NB4 (cell line): ENCODE measurements at regions not wholly inside any gene's neighbourhood (a gene's known extent, or its start where the extent isn't known, plus 50 kb on each side); places are given as distances from the start of the nearest gene placed in this dataset.
"Not testable (repeated sequence)": the region's sequence is repeated elsewhere in the genome, so short reads cannot be mapped to it uniquely, and the experiment has no call there.

ENCODE experiments used
- DNase-seq: peaks from one replicate; pipeline ENCODE4 v3.0.0; 2010; ENCODE audit warnings: low read depth
- H3K4me3 ChIP-seq: one replicate; pipeline ENCODE4 v1.5.1; 2011; ENCODE audit warnings: mild to moderate bottlenecking, low read depth, low read length, moderate library complexity
- CTCF ChIP-seq: IDR thresholded peaks from one replicate; pipeline ENCODE4 v1.5.1; 2012; ENCODE audit warnings: low read depth, low read length
- MAX ChIP-seq: IDR thresholded peaks from 2 replicates; pipeline ENCODE4 v1.6.1; 2011; ENCODE audit warnings: low read depth, low read length
- MYC ChIP-seq: IDR thresholded peaks from 2 replicates; pipeline ENCODE4 v1.6.1; 2011; ENCODE audit warnings: low read depth, low read length
- POLR2A ChIP-seq: IDR thresholded peaks from 2 replicates; pipeline ENCODE4 v1.6.1; 2011; ENCODE audit warnings: mild to moderate bottlenecking; ENCODE audit not compliant: insufficient read length; ENCODE audit errors: extremely low read depth

DNA sequence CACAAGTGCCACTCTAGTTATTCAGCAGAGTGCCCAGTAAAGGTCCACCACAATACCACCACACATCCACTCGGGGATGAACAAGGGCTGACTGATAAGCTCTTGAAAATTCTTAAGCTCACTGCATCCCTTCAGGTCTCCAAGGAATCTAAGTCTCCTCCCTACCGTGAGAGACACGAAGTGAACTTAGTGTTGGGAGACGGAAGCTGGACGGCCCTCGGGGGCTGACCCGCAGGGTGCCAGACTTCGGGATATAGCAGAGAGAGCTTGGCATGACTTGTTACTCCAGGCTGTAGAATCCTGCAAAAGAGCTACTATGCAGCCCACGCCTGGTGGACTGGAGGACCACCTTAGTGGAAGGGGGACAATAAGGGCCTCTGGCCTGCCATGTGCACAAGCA lies 75.1 kb downstream of the LYZL1 start:
- not testable (repeated sequence) for DNase-seq, H3K4me3 ChIP-seq

DNA sequence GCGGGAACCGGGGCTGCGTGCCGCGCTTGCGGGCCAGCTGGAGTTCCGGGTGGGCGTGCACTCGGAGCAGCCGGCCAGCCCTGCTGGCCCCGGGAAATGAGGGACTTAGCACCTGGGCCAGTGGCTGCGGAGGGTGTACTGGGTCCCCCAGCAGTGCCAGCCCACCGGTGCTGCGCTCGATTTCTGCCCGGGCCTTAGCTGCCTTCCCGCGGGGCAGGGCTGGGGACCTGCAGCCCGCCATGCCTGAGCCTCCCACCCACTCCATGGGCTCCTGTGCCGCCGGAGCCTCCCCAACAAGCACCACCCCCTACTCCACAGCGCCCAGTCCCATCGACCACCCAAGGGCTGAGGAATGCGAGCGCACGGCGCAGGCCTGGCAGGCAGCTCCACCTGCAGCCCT lies 77.3 kb downstream of the LYZL1 start:
- H3K4me3 ChIP-seq, DNase-seq: not testable (repeated sequence)

DNA sequence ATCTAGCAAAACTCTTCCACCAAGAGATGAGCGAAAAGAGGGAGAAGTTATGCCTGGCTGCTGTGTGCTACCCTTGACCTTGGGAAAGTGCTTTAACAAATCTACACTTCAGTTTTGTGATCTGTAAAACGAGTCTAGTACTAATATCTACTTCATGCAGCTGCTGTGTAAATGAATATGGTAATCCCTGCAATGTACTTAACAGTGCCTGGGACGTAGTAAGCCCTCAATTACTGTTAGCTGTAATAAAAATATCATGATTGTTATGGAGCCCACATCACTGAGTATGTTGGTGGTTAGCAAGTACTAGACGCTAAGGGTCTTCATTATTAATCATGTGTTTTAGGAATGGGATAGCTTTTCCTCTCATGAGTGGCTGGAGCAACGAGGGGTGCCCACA lies 80.5 kb downstream of the LYZL1 start:
- TF ChIP-seq CTCF, result no peak
- TF ChIP-seq MYC, result no peak
- TF ChIP-seq MAX, result no peak
- no peak for TF ChIP-seq POLR2A
- DNase-seq, result no peak
- no peak overlapping the region for H3K4me3 ChIP-seq

GRCh38 chr10:29370097-29371092 lies 81.5 kb downstream of the LYZL1 start:
- no peak overlapping the region for H3K4me3 ChIP-seq
- no peak for DNase-seq
- TF ChIP-seq MYC (no peak), POLR2A (no peak), MAX (no peak), CTCF (no peak)

- H3K4me3 ChIP-seq, result no peak overlapping the region
- TF ChIP-seq MAX, result no peak
- no peak for TF ChIP-seq POLR2A
- TF ChIP-seq CTCF, result no peak
- TF ChIP-seq MYC, result no peak
- no peak for DNase-seq
Observed at GRCh38 chr10:29372920-29373319, 84.0 kb downstream of the LYZL1 start.

DNA sequence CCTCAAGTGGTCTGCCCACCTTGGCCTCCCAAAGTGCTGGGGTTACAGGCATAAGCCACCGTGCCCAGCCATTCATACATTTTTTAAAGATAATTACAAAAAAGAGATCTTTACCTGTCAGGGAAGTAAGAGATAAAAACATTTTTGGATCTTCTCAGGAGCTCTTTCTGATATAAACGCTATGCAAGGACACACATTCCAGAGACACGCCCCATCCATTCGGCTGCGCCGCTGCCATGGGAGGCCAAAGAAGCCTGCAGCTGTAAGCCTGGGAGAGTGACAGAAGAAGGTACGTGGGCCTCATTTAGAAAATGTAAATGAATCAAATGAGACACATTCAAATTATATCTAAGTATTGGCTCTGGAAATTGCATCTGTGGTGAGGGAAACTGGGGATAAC lies 85.3 kb downstream of the LYZL1 start:
- no peak for DNase-seq
- H3K4me3 ChIP-seq, result no peak overlapping the region
- TF ChIP-seq MYC (no peak), MAX (no peak), POLR2A (no peak), CTCF (no peak)

DNA sequence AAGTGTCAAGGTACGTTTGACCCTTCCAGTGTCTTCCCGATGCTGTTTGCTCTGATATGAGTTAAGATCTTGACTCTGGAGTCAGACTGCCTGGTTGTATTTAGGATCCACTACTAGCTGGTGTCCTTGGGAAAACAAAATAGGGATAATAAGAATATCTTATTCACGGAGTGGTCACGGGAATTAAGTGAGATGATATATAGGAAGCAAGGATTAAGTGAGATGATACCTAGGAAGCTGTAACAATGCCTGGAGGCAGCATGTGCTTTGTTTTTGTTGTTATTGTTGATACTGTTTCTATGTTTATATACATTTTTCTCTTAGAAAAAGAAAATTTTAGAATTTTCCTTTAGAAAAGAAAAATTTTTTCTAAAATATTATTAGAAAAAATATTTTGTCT lies 87.0 kb downstream of the LYZL1 start:
- TF ChIP-seq MAX (no peak), MYC (no peak), POLR2A (no peak), CTCF (no peak)
- DNase-seq, result no peak
- no peak overlapping the region for H3K4me3 ChIP-seq
